GM12801 (cell line): ENCODE measurements at regions not wholly inside any gene's neighbourhood (a gene's known extent, or its start where the extent isn't known, plus 50 kb on each side); places are given as distances from the start of the nearest gene placed in this dataset.

Experiments used
- CTCF ChIP-seq: IDR thresholded peaks from one replicate; pipeline ENCODE4 v1.5.1; 2011; ENCODE audit warnings: control low read depth; ENCODE audit not compliant: insufficient read length; ENCODE audit errors: extremely low read depth

- no peak for TF ChIP-seq CTCF
These were observed 285.7 kb upstream of the DCC start for GRCh38 chr18:52054324-52054723.

- no peak for TF ChIP-seq CTCF
These were observed 279.2 kb upstream of the DCC start for GRCh38 chr18:52060607-52061304.

DNA sequence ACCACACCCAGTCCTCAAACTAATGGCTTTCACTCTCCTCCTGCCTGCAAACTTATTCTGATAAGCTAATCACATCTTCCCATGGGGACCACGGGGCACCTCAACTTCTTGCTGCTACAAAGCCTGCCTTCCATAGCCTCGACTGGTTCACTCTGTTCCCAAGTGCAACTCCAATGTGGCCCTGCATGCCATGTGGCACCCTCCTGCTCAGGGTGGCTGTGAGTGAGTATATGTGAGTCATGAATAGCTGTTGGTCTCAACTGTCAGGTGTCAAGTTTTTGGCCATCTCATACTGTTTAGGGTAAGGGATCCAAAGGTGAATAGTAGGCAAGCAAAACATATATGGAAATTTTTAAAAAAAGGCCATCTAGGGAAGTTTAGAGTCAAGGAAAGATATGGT, 276.1 kb upstream of the DCC start:
- no peak for TF ChIP-seq CTCF

DNA sequence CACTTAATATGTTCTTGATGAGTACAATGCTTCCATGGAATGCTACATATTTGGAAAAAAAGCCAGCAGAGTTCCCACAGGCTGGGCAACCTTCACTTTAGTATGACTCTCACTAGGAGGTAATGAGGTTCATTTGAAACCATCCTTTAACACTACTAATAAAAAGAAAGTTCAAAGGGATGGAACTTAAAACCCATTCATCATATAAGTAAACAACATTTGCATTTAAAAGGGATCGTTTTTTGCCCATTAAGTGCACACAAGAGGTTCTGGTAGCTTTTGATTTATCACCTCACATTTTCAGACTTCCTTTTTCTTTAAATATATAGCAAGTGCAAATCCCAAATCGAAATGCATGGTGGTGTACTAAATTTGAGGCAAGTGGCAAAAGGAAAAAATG, 270.8 kb upstream of the DCC start:
- no peak for TF ChIP-seq CTCF

GRCh38 chr18:52070291-52070756, 269.7 kb upstream of the DCC start:
- TF ChIP-seq CTCF, result no peak

DNA sequence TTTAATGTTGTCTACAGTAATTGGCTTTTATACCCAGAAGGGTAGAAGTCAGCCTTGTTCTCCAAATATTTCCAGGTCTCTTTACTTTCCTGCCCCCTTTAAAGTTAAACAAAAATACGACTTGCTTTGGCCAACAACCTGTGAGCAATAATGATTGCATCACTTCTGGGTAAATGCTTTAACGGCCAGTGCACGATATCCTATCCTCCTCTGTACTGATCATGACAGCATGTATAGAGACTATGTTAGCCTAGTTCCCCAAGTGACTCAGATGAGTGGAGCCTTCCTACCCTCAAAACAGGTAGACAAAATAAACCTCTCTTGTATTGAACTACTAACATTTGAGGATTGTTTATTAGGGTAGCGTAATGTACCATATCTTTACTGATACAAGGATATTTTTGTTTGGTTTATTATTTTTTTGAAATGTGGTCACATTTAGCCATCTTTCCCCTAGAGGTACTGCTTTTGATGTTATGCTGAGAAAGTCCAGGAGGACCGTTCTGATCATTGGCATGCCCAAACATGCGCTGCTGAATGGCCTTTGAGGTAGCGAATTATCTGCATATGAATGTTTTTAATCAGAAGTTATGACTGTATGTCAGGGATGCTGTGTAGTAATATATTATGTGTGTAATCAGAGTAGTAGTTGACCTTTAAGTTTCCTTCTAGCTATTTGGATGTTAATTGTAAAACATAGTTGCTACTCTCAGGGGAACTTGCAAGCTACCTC, 262.6 kb upstream of the DCC start:
- TF ChIP-seq CTCF, result no peak

DNA sequence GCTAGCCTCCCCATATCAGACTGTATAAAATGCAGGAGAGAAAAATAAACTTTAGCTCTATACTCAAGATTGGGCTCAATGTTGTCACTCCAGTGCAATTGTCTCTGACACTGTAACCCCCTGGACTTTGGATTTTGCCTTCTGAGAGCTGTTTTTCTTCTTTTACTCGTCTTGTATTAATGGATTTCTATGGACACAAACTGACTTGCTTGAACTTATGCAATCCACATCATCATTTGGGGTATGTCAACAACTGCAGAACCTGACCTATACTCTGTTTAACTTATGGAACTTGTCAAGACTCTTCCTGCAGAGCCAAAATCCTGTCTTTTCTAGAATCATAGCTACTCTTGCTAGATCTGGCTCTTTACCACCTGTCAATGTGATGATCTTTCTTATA, 257.8 kb upstream of the DCC start:
- TF ChIP-seq CTCF, result no peak
